T1000 (cell line): ENCODE measurements at regions not wholly inside any gene's neighbourhood (a gene's known extent, or its start where the extent isn't known, plus 50 kb on each side); places are given as distances from the start of the nearest gene placed in this dataset.

Source experiments
- DNase-seq: peaks from one replicate; lab custom pipeline; 2025; ENCODE audit warnings: mixed read lengths; lab: John Stamatoyannopoulos, UW

DNA sequence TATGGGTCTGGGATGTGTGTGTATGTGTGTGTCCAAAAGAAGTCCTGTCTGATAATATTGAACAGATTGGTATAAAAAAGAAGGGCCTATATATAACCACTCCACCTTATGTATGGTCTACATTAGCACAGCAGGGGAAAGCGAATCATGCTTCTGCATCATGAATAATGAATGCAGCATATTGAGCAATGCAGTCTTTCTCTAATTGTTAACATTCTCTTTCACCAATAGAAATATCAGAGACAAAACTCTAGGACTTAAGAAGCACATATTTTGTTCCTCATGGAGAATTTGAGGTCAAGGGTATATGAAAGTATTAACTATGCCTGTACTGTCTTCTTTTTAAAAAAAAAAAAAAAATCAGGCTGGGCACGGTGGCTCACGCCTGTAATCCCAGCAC is 264.3 kb upstream of the NOCT start:
- no peak for DNase-seq

DNA sequence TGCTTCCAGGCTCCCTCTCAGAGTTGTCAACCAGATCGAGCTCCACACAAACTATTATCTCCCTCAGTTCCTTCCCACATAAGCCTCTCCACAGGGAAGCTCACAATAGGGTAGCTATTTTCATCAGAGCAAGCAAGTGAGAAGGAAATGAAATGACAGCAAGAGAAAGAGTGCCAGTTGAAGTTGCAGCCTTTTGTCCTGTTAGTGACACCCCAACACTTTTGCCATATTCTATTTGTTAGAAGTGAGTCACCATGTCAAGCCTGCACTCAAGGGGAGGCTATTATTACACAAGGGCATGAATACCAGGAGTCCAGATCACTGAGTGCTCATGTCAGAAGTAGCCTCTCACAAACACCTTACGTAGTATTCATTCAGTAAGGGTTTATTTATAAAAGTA is 266.3 kb upstream of the NOCT start:
- no peak for DNase-seq

DNA sequence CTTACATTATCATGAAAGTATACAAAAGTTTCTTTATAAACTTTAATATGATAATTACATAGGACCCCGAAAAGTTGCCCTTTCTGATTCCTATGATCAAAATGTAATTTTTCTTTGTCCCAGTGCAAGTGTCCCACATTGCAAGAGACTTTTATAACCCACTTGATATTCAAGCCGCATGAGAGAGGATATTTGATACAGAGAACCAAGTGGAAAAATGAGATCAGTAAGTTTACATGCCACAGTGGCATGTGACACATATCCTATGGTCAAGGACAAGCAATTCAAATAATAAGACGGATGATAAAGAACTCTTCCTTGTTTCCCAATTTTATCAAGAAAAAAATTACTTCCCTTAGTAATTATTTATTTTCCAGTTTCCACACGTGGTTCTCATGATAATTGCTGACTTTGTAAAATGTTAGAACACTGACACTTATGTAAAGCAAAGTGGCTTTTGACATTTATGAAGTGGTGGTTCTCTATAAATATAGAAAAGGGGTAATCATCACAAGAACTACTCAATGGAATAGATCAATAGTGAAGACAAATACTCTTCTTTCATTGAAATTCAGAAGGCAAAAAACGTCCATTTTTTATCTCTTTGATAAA is 273.7 kb upstream of the NOCT start:
- no peak for DNase-seq

DNA sequence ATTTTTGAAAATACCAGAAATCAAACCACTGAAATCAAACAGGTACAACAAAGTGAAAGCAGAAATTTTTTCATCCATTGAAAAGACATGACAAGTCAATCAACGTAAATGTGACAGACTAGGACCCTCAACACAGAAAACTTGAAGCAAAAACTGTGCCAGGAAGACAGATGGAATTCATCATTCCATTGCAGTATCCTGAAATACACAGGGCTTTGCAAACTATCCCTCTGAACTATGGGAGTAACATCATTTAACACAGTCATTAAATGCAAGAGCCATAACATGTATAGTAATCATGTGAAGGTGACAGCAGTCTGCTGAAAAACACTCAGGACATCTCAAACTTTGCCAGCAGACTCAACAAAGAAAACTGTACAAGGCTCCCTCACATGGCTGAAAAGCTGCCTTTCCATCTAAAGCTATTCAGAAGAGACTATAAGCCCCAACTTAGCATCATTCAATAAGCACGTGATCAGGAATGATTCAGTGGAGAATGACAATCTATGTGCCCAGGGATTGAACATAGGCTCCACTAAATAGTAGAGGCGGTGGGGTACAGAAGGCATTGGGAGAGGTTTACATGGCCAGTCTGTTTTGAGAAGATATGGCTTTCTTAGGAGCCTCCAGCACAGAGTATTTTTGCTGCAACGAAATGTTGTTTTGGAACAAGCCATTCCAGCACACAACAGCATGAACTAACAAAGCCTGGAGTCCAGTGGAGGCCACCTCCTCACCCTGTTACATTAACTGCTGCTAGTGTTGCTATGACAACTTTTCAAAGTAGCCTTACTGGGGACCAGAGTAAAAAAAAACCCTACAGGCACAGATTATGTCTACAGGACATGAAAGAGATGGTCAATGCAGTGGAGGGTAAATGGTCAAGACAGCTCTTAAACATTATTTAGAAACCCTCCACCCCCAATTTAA is 274.5 kb upstream of the NOCT start:
- no peak for DNase-seq

DNA sequence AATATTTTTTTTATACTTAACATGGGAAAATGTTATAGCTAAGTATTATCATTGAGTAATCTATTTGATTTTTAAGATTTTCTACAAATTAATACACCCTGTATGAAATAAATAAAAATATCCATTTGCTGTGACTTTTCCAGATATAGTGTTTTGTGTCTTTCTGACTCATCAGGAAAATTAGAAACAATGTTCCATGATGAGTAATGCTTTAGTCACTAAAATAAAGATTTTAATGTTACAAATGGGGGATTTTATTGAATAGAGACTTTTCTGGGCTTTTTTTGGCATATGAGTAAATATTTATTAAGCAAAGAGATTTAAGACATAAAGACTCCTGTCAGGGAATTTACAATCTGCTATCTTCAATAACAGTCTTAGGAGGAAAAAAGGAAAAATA is 279.2 kb upstream of the NOCT start:
- no peak for DNase-seq

DNA sequence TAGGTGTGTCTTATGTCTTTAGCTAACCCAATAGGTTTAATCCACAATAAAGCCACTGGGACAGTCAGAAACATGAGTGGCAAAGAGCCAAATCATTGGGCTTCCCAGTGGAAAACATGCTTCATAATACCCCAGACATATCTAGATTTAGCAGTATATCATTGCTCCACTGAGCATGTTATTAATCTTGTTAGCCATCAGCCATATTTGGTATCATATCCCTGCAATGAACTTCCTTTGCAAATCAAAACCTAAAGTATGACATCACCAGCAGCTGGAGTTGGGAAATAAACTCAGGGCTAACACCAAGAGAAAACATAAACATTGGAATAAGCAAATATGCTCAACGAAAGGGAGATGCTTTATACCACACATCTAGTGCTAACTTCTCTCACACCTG is 280.8 kb upstream of the NOCT start:
- no peak for DNase-seq

DNA sequence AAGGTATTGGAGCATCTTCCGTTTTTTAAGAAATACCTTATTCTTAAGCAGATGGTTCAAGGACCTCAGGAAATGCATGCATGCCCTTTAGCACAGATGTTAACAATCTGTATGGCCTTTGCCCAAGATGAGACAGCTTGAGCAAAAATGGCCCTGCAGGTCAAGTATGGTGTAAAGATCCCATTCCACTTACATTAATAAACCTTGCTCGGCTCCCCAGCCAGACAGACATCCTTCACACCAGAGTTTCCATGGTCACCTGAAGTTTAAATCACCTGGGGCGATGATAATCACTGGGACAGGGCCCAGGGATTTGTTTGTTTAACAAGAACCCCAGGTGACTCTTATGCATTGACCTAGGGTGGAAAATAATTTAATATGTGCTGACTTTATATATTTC is 287.0 kb upstream of the NOCT start:
- DNase-seq: no peak

DNA sequence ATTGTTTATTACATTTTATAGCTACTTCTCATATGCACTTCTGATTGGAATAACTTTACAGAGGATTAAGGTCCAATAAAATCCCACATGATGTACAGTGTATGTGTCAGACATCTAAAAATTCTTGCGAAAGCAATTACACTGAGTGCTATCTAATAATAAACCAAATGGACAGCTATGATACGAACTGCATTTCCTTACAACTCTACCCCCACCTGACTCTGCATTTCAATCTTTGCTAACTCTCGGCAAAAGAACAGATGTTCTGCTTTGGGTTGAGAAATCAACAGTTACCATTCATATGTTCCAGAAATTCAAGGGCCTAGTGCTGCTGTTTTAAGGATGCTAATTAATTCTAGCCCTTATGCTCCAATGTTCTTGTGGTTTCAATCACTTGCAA is 287.9 kb upstream of the NOCT start:
- DNase-seq: no peak

DNA sequence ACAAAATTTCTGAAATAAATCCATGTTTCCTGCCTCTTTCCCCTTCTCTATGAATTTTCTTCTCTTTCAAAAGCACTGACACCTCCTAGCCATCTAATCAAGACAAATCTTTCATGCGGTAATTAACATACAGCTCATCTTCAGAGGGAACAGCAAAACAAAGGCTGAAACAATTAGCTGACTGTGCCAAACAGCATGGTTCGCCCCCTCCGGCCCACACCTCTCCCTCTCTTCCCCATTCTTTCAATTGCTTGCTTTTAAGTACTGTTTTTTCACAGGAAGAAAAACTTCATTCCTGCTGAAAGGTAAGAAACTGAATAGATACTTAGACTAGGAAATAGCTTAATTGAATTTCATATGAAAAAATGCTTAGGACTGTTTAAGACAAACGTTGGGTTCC is 291.1 kb upstream of the NOCT start:
- DNase-seq: no peak

DNA sequence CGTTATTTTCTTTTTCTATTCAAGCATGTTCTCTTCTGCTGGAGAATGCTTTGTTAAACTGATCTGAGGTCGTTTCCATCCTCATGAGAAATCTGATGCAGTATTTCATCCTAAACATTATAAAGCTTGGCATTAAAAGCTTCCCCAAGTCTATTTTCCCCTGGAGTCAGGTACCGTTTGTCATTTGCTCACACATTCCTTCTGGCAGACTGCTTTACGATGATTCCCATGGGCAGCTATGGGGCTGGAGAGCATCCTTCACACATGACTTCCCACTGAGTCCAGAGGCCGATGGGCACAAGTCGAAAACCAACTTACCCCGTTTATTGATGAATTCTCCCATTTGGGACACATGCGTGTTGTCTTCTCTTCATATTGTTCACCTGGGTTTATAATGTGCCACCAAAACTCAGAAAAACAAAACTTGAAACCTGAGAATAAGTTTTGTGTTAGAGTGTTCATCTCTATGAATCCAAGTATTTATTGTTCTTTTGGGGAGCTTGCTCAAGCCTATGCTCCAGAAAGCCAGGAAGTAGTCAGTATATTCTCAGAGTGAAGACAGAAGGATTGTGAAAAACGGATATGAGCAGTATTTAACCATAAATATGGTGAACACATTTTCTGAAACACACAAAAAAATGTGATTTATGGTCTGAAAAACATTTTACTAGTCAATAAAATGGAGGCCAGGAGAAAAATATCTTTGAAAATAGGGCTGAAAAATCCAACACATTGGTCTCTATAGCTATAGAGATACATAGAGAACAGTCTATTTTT is 298.8 kb upstream of the NOCT start:
- DNase-seq: no peak

DNA sequence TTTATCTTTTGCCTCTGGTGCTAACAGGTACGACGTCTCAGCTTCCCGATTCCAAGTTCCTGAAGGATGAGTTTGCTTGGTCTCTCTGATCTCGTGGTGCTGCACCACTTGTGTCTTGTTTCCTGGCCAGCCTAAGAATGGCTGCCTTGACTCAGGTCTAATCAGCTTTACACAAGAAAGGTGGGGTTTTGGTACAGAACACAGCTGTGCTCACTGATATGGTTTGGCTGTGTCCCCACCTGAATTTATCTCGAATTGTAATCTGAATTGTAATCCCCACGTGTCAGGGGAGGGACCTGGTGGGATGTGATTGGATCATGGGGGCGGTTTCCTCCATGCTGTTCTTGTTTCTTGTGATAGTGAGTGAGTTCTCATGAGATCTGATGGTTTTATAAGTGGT is 305.3 kb upstream of the NOCT start:
- no peak for DNase-seq

DNA sequence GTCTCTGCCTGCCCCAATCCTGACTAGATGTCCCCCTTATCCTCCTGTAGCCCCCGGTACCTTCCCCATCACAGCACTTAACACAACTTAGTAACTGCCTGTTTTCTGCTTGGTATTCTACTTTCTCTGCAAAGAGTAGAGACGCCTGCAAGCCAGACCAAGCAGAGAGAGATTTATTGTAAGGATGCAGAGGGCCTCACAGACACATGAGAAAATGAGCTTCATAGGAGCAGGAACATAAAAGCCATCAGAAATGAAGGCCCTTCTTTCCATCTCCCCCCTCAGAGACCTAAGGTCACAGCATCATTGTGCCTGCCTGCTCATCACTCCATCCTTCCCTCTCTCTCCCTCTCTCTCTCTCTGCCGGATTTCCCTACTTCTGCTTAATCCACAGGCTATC is 305.7 kb upstream of the NOCT start:
- no peak for DNase-seq

DNA sequence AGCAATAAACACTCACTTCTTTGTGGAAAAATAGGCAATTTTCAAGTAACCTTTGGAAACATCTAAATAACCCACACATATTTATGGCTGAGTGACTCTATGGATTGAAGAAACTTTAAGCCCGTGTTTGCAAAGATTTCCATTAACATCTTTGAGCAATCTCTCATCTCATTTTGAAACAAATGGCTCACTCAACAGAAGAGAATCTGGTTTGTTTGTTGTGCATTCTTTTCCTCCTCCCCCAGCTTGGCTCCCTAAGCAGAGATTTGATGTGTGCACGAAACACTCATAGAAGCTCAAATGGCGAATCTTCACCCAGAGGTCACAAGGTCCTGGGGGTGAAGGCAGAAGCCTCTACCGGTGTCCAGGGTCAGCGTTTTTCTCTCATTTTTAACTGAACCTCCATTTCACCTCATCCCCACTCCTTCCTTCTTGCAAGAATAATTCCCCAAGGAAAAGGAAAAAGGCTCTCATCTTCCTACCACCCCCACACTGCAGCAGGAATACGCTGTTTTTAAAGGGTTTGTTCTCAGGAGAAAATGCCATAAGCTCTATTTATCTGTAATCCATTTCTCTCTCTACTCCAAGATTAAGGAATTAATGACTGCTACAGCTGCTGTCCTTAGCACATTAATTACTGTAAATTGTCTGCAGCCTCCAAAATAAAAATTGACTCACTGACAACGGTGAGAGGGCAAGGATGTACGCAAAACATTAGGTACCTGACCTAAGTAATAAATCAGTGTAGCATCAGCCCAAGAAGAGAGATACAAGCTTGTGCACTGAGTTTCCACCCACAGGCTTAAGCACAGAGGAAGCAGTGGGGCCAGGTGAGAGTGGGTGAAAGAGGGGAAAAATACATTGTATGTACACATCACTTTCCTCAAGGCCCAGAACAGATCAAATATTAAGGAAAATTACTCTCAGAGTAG is 307.6 kb upstream of the NOCT start:
- DNase-seq: no peak

DNA sequence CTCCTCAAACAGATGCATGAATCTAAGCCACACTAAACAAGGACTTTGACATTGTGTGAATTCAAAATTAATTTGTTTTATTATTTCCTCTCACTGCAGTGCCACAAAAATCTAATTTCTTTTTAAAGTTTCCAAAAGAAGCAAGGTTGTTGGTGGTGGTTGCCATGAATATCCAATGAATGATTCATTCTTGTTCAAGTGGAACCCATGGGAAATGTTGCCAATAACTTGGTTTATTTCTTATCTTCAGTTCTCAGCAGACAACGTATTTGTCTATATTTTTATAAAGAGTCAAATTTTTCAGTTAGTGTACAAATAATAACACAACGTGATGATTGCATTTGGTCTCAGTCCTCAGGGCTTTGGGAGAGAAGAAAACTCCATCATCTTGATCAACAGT is 309.4 kb upstream of the NOCT start:
- DNase-seq: no peak

DNA sequence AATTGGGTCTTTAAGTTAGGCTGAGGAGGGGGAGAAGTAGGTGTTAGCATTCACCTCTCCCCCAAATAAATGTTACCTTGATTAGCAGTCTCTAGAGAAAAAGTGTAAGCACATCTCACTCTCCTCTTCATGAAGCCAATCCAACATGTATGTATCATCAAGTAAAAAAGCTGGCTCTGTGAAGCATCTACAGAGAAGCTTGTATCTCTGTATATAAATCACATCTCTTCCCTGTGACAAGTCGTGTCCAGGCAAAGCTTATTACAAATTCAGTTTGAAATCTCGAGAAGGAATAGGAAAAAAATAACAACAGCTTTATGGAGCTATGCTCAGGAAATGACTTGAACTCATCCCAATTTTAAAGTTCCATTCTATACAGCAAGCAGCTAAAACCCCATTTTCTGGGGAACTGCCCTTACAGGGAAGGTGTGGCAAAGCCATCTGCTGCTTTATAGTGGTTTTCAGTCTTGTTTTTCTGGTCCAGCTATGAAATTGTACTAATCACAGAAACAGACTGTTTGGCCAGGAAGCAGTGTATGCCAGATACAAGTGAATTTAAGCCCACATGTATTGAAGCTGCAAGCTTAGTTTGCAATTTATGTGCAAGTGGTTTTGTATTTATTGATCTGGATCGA is 313.3 kb upstream of the NOCT start:
- no peak for DNase-seq

DNA sequence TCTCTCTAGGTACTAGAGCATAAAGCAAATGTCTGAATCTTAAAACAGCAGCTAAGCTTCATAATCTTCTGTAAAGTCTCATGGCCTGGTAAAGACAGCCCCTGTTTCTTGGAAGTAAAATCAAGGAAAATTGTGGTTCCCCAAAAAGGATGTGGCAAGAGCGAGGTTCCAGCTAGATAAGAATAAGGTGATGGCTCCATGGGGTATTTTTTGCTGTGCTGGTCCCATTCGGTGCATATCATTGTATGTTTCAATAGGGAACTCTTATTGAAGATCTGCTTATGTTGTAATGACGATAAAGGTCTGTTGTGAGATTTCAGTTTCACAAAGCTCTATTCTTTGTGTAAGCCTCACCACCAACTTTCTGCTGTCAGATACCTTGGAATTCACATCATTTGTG is 316.9 kb upstream of the NOCT start:
- DNase-seq: no peak

DNA sequence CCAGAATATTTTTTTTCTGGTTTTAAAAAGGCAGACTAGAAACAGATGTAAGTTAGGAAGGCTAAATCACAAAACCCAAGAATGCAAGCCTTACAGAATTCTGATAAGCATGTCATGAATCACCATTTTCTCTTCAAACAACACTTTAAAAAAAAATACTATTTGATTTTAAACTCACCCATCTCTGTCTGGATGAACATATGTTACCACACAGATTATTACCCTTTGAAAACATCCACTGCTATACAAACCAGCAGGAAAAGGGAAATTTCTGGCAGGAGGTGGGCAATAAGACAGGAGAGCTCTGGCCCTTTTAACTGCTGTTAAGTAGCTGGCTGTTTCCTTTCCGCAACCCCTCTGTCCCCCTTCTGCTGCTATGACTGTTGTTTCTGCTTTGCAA is 317.7 kb upstream of the NOCT start:
- no peak for DNase-seq

DNA sequence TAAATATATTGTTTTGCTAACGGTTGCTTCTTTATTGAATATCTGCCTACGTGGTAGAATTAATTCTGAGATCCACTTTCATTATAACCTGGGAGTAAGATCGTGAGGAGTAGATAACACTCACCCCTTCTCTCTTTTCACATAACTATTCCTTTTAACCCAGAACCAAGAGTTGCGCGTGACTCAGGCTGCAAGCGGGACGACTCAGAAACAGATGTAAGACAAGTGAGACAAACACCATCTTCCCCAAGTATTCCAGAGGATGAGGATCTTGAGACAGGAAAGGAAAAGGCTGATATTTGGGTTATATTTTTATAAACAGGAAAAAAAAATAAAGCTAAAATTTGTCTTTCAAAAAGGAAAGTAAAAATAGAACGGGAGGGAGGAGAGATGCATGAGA is 318.8 kb upstream of the NOCT start:
- no peak for DNase-seq

DNA sequence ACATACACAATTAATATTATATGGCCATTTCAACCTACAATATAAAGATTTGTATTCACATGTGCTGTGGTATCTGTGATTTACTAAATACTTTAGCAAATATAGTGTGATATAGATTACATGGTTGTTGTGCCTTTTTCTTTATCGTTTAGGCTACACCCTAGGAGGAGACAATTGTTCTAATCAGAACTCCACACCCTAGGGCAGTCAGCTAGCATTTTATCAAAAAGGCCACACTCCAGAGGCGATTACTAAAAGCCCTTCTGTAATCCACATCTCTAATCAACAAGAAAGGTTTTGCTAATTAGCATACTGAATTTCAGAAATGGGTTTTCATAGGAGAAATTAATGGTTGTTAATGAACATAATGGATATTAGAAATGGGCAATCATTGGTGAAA is 319.5 kb upstream of the NOCT start:
- no peak for DNase-seq

DNA sequence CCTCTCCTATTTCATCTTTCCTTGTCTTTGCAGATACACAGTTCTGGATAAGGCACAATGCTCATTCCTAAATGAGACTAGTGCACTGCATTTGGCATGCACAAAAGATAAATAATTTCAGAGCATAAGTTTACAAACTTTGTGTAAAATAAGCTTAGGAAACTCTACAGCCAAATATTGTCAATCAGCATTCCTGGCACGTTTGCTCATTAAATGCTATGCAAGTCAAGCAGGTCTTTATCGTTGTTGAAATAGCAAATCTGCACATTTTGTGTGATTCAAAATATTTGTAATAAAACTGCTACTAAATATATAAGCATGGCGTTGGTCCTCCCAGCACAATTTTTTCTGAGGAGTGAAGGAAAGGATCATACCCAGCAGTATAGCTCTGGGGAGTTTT is 322.1 kb upstream of the NOCT start:
- no peak for DNase-seq

DNA sequence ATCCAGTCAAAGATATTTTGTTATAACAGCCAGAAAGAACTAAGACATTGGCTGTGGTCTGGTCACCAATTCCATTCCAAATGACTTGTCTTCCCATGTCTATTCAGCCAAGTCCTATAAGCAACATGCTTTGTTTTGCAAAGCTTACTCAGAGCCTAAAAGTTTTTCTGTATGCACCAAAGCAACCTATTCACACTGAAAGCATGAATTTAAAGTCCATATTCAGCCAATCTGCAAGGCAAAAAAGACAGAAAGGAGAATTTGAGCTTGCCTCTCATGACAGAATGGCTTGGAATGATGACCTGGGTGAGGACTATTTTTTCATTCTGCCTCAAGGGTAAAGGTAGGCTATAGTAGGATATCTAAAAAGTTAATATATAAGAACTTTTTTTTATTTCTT is 323.2 kb upstream of the NOCT start:
- DNase-seq: no peak
